NCI-H1436 treated with DMSO at 0.1 percent for 48 hours (cell line): ENCODE measurements at regions not wholly inside any gene's neighbourhood (a gene's known extent, or its start where the extent isn't known, plus 50 kb on each side); places are given as distances from the start of the nearest gene placed in this dataset.
"Not testable (repeated sequence)": the region's sequence is repeated elsewhere in the genome, so short reads cannot be mapped to it uniquely, and the experiment has no call there.

Source experiments
- DNase-seq: peaks from one replicate; lab custom pipeline; 2025; lab: John Stamatoyannopoulos, UW

- no peak for DNase-seq
These were observed 530.2 kb upstream of the CBLB start for GRCh38 chr3:106398891-106399600.

- no peak for DNase-seq
These were observed 530.9 kb upstream of the CBLB start for GRCh38 chr3:106399761-106400160.

- DNase-seq: no peak
These were observed 533.1 kb upstream of the CBLB start for GRCh38 chr3:106401666-106402490.

- peak; percentile 97 for DNase-seq
These were observed 534.7 kb upstream of the CBLB start for GRCh38 chr3:106403371-106404145.

GRCh38 chr3:106413683-106414082 is 544.9 kb upstream of the CBLB start:
- no peak for DNase-seq

GRCh38 chr3:106420628-106421027 is 551.8 kb upstream of the CBLB start:
- no peak for DNase-seq

GRCh38 chr3:106421426-106421825 is 552.6 kb upstream of the CBLB start:
- DNase-seq: no peak

GRCh38 chr3:106421909-106422308 is 553.1 kb upstream of the CBLB start:
- no peak for DNase-seq

GRCh38 chr3:106423321-106424225 is 554.8 kb upstream of the CBLB start:
- DNase-seq: no peak

GRCh38 chr3:106425026-106425425 is 556.2 kb upstream of the CBLB start:
- DNase-seq: no peak

GRCh38 chr3:106425916-106426315 is 557.1 kb upstream of the CBLB start:
- DNase-seq: no peak

- DNase-seq: no peak
These were observed 559.8 kb upstream of the CBLB start for GRCh38 chr3:106428565-106428994.

- DNase-seq: no peak
These were observed 562.9 kb upstream of the CBLB start for GRCh38 chr3:106431721-106432120.

- no peak for DNase-seq
These were observed 567.2 kb upstream of the CBLB start for GRCh38 chr3:106435899-106436453.

GRCh38 chr3:106438887-106439286 is 570.1 kb upstream of the CBLB start:
- DNase-seq: peak; percentile 91

GRCh38 chr3:106440672-106441071 is 571.9 kb upstream of the CBLB start:
- no peak for DNase-seq

- DNase-seq: no peak
These were observed 577.5 kb upstream of the CBLB start for GRCh38 chr3:106446271-106446670.

- DNase-seq: no peak
These were observed 579.0 kb upstream of the CBLB start for GRCh38 chr3:106447723-106448301.

GRCh38 chr3:106448372-106448966 is 579.7 kb upstream of the CBLB start:
- DNase-seq: not testable (repeated sequence)

GRCh38 chr3:106452096-106452495 is 583.3 kb upstream of the CBLB start:
- no peak for DNase-seq
